Colonic mucosa (tissue), 4 donors: ENCODE measurements at regions not wholly inside any gene's neighbourhood (a gene's known extent, or its start where the extent isn't known, plus 50 kb on each side); places are given as distances from the start of the nearest gene placed in this dataset.

Experiments
- DNase-seq: peaks from one replicate; pipeline ENCODE4 v3.0.0-alpha.2; 2020
- H3K27ac ChIP-seq: fragments of 200-600 bp; one replicate; pipeline ENCODE4 v1.8.0; 2021
- H3K27me3 ChIP-seq: fragments of 200-600 bp; one replicate; pipeline ENCODE4 v1.8.0; 2021
- H3K36me3 ChIP-seq: fragments of 200-600 bp; one replicate; pipeline ENCODE4 v1.8.0; 2021
- H3K4me1 ChIP-seq: fragments of 200-600 bp; one replicate; pipeline ENCODE4 v1.8.0; 2021; ENCODE audit warnings: mild to moderate bottlenecking
- H3K4me3 ChIP-seq: fragments of 200-600 bp; one replicate; pipeline ENCODE4 v1.8.0; 2021
- H3K9ac ChIP-seq, 2 donors: one replicate each; pipeline ENCODE4 v1.7.0; 2013; ENCODE audit warnings: control low read depth in 2 of 2, low read depth in 2 of 2, low read length in 2 of 2
- H3K9me3 ChIP-seq: fragments of 200-600 bp; one replicate; pipeline ENCODE4 v1.8.0; 2021
- intact Hi-C: fragments of 100-400 bp; cut with DNase I; formaldehyde crosslinking; loops from one replicate; pipeline ENCODE4 v1.14.1; 2022
- TF ChIP-seq, protein P1 (sequence below): fragments of 200-600 bp; IDR thresholded peaks from one replicate; pipeline ENCODE4 v1.8.0; 2022; ENCODE audit warnings: antibody characterized with exemption, mild to moderate bottlenecking
- donor health status: healthy.
- donor health status: DM: no; HTN: no; CAD: no.
- donor health status: DM: no; HTN: no; CAD: no.

DNA sequence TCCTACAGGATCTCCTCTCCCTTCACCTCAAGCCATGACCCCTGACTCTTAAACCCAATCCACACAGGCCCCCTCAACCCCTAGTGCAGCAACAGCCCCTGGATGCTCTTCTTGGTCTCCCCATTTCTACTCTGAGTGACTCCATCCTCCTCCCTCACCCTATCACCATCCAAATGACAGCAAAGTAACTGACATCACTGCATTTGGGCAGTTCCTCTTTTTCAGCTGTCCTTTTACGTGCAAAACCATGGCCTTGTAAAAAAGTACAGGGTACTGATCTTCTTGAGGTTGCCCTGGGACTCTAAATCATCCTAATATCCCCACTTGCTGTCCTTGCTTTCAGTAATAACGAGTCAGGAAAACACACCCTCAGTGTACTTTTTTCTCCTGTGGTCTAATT, 454.9 kb downstream of the ADRA2A start:
- Histone ChIP-seq H3K36me3 (no peaks in the 10 kb centered on the region), H3K9ac (no peak overlapping the region), H3K27ac (no peak overlapping the region), H3K4me3 (no peak overlapping the region), H3K9me3 (no peaks in the 10 kb centered on the region), H3K4me1 (no peaks in the 10 kb centered on the region), H3K27me3 (no peaks in the 10 kb centered on the region)
- intact Hi-C loops = no loop called here
- DNase-seq = no peak
- TF ChIP-seq, protein P1, sequence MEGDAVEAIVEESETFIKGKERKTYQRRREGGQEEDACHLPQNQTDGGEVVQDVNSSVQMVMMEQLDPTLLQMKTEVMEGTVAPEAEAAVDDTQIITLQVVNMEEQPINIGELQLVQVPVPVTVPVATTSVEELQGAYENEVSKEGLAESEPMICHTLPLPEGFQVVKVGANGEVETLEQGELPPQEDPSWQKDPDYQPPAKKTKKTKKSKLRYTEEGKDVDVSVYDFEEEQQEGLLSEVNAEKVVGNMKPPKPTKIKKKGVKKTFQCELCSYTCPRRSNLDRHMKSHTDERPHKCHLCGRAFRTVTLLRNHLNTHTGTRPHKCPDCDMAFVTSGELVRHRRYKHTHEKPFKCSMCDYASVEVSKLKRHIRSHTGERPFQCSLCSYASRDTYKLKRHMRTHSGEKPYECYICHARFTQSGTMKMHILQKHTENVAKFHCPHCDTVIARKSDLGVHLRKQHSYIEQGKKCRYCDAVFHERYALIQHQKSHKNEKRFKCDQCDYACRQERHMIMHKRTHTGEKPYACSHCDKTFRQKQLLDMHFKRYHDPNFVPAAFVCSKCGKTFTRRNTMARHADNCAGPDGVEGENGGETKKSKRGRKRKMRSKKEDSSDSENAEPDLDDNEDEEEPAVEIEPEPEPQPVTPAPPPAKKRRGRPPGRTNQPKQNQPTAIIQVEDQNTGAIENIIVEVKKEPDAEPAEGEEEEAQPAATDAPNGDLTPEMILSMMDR = no peak

DNA sequence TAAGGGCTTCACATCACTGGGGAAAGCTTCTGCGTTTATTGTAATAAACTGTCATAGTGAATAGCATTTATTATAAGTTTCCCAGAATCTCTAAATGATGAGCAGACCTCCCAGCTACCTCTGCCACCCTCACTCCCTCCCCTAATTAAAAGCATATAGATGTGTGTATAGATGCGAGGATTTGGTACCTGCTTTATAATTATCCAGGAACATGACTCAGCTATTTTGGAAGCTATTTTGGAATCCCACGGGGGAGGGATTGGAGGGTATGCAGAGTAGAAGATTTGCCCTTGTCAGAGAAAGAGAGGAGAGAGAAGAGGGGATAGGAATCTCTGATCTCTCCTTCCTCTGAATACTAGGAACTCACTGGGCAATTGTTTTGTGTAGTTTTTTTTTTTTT, 455.3 kb downstream of the ADRA2A start:
- TF ChIP-seq, protein P1 = no peak
- Histone ChIP-seq H3K9ac (no peak overlapping the region), H3K27ac (no peak overlapping the region), H3K4me1 (no peaks in the 10 kb centered on the region), H3K36me3 (no peaks in the 10 kb centered on the region), H3K4me3 (no peak overlapping the region), H3K9me3 (no peaks in the 10 kb centered on the region), H3K27me3 (no peaks in the 10 kb centered on the region)
- intact Hi-C loops = no loop called here
- DNase-seq = no peak

DNA sequence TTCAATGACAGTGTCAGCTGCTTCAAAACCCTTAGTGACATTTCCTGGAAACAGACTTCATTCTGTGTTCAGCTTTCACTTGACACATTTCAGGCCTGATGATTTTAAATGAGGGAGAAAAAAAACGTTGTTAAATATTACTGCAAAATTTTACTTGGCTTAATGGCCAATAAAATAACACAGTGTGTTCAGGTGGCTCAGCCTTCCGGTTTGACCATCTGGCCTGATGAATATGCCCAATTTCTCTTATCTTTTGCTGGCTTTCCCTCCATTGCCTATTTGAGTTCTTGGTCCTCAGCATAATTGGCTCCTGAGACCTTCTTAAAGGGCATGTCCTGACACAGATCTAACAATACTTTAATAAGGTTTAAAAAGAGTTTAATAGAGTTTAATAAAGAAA, 462.4 kb downstream of the ADRA2A start:
- TF ChIP-seq, protein P1 = no peak
- intact Hi-C loops = no loop called here
- Histone ChIP-seq H3K4me3 (no peak overlapping the region), H3K9ac (no peak overlapping the region), H3K27me3 (no peaks in the 10 kb centered on the region), H3K36me3 (no peaks in the 10 kb centered on the region), H3K4me1 (no peaks in the 10 kb centered on the region), H3K27ac (no peak overlapping the region), H3K9me3 (no peaks in the 10 kb centered on the region)
- DNase-seq = no peak

DNA sequence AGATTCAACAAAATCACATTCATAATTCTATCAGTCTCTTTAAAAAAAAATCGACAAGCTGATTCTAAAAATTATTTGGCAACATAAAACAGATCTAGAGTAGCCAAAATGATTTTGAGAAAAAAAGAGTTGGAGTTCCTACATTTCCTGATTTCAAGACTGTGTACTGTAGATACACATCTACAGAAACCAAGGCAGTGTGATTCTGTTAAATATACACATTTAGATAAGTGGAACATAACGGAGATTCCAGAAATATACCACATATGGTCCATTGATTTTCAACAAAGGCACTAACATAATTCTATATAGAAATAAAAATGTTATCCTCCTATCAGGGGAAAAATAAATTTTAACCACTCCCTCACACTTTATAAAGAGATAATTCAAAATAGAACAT, 467.0 kb downstream of the ADRA2A start:
- Histone ChIP-seq H3K36me3 (no peaks in the 10 kb centered on the region), H3K27me3 (no peaks in the 10 kb centered on the region), H3K27ac (no peak overlapping the region), H3K4me1 (no peaks in the 10 kb centered on the region), H3K4me3 (no peak overlapping the region), H3K9me3 (no peaks in the 10 kb centered on the region), H3K9ac (no peak overlapping the region)
- intact Hi-C loops = no loop called here
- TF ChIP-seq, protein P1 = no peak
- DNase-seq = no peak

DNA sequence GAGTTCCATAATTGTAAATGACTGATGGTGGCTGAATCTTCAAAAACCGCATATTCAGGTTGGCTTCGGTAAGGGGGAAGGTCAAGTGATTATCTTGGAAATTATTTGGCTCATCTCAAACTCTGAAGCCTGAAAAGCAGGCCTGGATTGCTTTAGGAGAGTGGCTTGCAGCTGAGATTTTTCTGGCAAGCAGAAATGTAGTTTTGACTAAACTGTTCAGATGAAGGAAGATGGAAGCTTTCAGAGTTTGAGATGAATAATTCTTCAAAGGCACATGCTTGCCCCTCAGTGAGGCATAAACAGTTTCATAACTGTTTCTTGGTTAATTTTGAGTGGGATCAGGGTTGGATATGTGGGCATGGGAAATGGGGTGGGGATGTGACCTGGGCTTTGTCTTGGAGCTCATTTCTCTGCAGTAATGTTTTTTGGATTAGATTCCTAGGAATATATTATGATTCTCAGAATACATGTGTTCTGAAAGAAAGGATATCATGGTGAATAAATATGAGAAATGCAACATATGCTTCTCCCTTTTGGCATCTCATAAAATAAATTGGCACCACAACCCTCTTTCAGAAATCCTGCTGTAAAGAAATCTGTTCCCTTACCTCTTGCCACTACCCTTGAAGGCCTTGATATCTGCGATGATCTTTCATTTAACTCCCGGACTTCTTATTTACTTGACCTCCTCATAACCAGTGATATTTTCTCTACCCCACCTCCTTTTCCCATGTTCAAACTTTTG, 469.2 kb downstream of the ADRA2A start:
- H3K9ac ChIP-seq = no peak overlapping the region
- TF ChIP-seq, protein P1 = no peak
- H3K4me1 ChIP-seq = no peaks in the 10 kb centered on the region
- no peak for DNase-seq
- H3K27me3 ChIP-seq = no peaks in the 10 kb centered on the region
- H3K36me3 ChIP-seq = no peaks in the 10 kb centered on the region
- intact Hi-C loops = no loop called here
- no peak overlapping the region for H3K27ac ChIP-seq
- no peak overlapping the region for H3K4me3 ChIP-seq
- H3K9me3 ChIP-seq = no peaks in the 10 kb centered on the region
